A673 (cell line): ENCODE measurements at regions not wholly inside any gene's neighbourhood (a gene's known extent, or its start where the extent isn't known, plus 50 kb on each side); places are given as distances from the start of the nearest gene placed in this dataset.
A peak's percentile ranks its signal among the peaks of the same experiment; 100 is the strongest.

Experiments
- BruUV-seq: library from RNA; stranded (reverse); fragments of 400-500 nt; replicated peaks from 2 replicates; lab custom pipeline; 2021; lab: Mats Ljungman, UMichigan
- CTCF ChIA-PET: fragments of 300-600 bp; sonication (Branson Sonifier 250); formaldehyde crosslinking; loops from one replicate; lab custom pipeline; 2022; ENCODE audit warnings: antibody characterized with exemption; lab: Charles Lee
- POLR2A ChIA-PET: fragments of 300-600 bp; sonication (Branson Sonifier 250); formaldehyde crosslinking; loops from one replicate; lab custom pipeline; 2022; ENCODE audit warnings: antibody characterized with exemption; ENCODE audit not compliant: low non-redundant PET; lab: Charles Lee
- DNase-seq: peaks from one replicate; pipeline ENCODE4 v3.0.0-alpha.2; 2015; ENCODE audit warnings: low spot score
- H3K27ac ChIP-seq: fragments of 200-600 bp; sonication (generic); 2 replicates; pipeline ENCODE4 v1.5.1; 2016; ENCODE audit warnings: mixed run types, low read depth, mild to moderate bottlenecking, mixed read lengths, antibody characterized with exemption, low read length; ENCODE audit not compliant: poor library complexity, severe bottlenecking
- H3K27me3 ChIP-seq: fragments of 200-600 bp; sonication (generic); replicated peaks from 2 replicates; pipeline ENCODE4 v1.6.1; 2017; ENCODE audit warnings: mixed run types, low read depth, mild to moderate bottlenecking, mixed read lengths, antibody characterized with exemption, low read length; ENCODE audit not compliant: insufficient read depth, poor library complexity
- H3K36me3 ChIP-seq: fragments of 200-600 bp; sonication (generic); 2 replicates; pipeline ENCODE4 v1.6.1; 2016; ENCODE audit warnings: mixed run types, mild to moderate bottlenecking, mixed read lengths, antibody characterized with exemption, low read length; ENCODE audit not compliant: insufficient read depth, poor library complexity, severe bottlenecking
- H3K4me1 ChIP-seq: fragments of 200-600 bp; sonication (generic); 2 replicates; pipeline ENCODE4 v1.6.1; 2017; ENCODE audit warnings: mixed run types, mild to moderate bottlenecking, mixed read lengths, antibody characterized with exemption, low read length; ENCODE audit not compliant: insufficient read depth, poor library complexity, severe bottlenecking
- H3K4me3 ChIP-seq: fragments of 200-600 bp; sonication (generic); 2 replicates; pipeline ENCODE4 v1.5.1; 2016; ENCODE audit warnings: low read depth, mixed run types, mild to moderate bottlenecking, mixed read lengths, low read length; ENCODE audit not compliant: poor library complexity, severe bottlenecking
- H3K9me3 ChIP-seq: fragments of 200-600 bp; sonication (generic); 2 replicates; pipeline ENCODE4 v1.6.1; 2016; ENCODE audit warnings: mixed run types, low read depth, mild to moderate bottlenecking, mixed read lengths, antibody characterized with exemption, low read length; ENCODE audit not compliant: poor library complexity, severe bottlenecking
- CTCF ChIP-seq: fragments of 300-800, 200-600 bp; sonication (generic); conservative IDR thresholded peaks from 2 replicates; pipeline ENCODE4 v1.5.1; 2017; ENCODE audit warnings: low read depth, mild to moderate bottlenecking, antibody characterized with exemption, low read length, moderate library complexity, mixed read lengths
- EZH2 ChIP-seq: fragments of 200-600 bp; sonication (generic); IDR thresholded peaks from 2 replicates; pipeline ENCODE4 v1.6.1; 2017; ENCODE audit warnings: borderline replicate concordance, low read depth, mild to moderate bottlenecking, mixed read lengths, antibody characterized with exemption, low read length; ENCODE audit not compliant: poor library complexity, severe bottlenecking
- intact Hi-C: fragments of 100-400 bp; cut with micrococcal nuclease; formaldehyde crosslinking; loops from one replicate; pipeline ENCODE4 v1.10.0; 2022; ENCODE audit not compliant: unreplicated experiment

- H3K4me1 ChIP-seq: no peaks in the 10 kb centered on the region
- H3K36me3 ChIP-seq: no peaks in the 10 kb centered on the region
- TF ChIP-seq EZH2 (no peak), CTCF (no peak)
- ChIA-PET POLR2A (no interaction called here), CTCF (interaction anchor here (0.6 kb wide), 1 partner anchor 31 kb away, joined by 3 read pairs; no protein-coding TSS in a partner anchor)
- no peaks in the 10 kb centered on the region for H3K9me3 ChIP-seq
- DNase-seq: no peak
- H3K27ac ChIP-seq: no peak overlapping the region
- H3K4me3 ChIP-seq: peak overlapping the region; percentile 79
- intact Hi-C loops: no loop called here
- peaks cover 4% of the 10 kb centered on the region for H3K27me3 ChIP-seq
- BruUV-seq: no TSS peak
Measured at GRCh38 chr6:71419217-71420094, 130.8 kb downstream of the OGFRL1 start.

GRCh38 chr6:71420095-71420692, 131.6 kb downstream of the OGFRL1 start:
- no peaks in the 10 kb centered on the region for H3K4me1 ChIP-seq
- ChIA-PET CTCF (interaction anchor here (0.6 kb wide), 1 partner anchor 32 kb away, joined by 3 read pairs; no protein-coding TSS in a partner anchor), POLR2A (no interaction called here)
- no peaks in the 10 kb centered on the region for H3K36me3 ChIP-seq
- no peak for DNase-seq
- no peaks in the 10 kb centered on the region for H3K9me3 ChIP-seq
- H3K27me3 ChIP-seq: peaks cover 4% of the 10 kb centered on the region
- TF ChIP-seq EZH2 (no peak), CTCF (peak; percentile 29; the same call in 1 of the 2 replicates)
- H3K4me3 ChIP-seq: peak overlapping the region; percentile 79
- H3K27ac ChIP-seq: no peak overlapping the region
- intact Hi-C loops: no loop called here
- no TSS peak for BruUV-seq

GRCh38 chr6:71420693-71421328, 132.2 kb downstream of the OGFRL1 start:
- Histone ChIP-seq H3K36me3 (no peaks in the 10 kb centered on the region), H3K4me3 (peak overlapping the region; percentile 79), H3K27me3 (peaks cover 4% of the 10 kb centered on the region), H3K4me1 (no peaks in the 10 kb centered on the region), H3K27ac (no peak overlapping the region), H3K9me3 (no peaks in the 10 kb centered on the region)
- ChIA-PET POLR2A (no interaction called here), CTCF (no interaction called here)
- TF ChIP-seq CTCF (no peak), EZH2 (no peak)
- peak; percentile 93 for DNase-seq
- no TSS peak for BruUV-seq
- intact Hi-C loops: no loop called here
